RPMI7951 (cell line): ENCODE measurements at regions not wholly inside any gene's neighbourhood (a gene's known extent, or its start where the extent isn't known, plus 50 kb on each side); places are given as distances from the start of the nearest gene placed in this dataset.

ENCODE experiments used
- DNase-seq: peaks from one replicate; pipeline ENCODE4 v3.0.0-alpha.2; 2012; ENCODE audit warnings: low read depth

DNA sequence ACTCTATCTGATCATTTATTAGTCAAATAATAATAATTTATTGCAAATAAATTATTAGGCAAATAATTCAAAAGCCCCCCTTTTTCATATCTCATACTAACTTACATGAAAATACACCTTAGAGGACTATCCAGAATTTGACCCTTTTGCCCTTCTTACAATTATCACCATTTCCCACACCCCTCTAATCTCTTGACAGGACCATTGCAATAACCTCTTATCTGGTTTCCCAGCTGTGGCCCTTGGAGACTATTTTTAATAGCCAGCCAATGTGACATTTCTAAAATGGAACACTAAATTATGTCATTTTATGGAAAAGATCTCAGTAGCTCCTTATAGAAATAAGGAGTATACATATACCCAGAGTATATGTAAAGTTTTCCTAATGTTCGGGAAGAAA lies 588.4 kb upstream of the COX7C start:
- no peak for DNase-seq

- DNase-seq = no peak
Measured at GRCh38 chr5:86030753-86031152, 587.0 kb upstream of the COX7C start.

GRCh38 chr5:86038566-86038965 lies 579.2 kb upstream of the COX7C start:
- DNase-seq = no peak

DNA sequence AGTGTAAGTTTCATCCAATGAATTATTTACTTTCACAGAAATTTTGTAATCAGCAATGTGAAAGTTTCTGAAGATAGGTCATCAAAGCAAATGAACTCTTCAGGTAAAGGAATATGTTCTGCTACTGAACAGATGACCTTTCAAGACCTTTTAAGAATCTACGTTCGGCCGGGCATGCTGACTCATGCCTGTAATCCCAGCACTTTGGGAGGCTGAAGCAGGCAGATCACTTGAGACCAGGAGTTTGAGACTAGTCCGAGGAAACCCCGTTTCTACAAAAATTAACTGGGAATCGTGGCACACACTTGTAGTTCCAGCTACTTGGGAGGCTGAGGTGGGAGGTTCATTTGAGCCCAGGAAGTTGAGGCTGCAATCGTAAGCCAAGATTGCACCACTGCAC lies 578.4 kb upstream of the COX7C start:
- no peak for DNase-seq

DNA sequence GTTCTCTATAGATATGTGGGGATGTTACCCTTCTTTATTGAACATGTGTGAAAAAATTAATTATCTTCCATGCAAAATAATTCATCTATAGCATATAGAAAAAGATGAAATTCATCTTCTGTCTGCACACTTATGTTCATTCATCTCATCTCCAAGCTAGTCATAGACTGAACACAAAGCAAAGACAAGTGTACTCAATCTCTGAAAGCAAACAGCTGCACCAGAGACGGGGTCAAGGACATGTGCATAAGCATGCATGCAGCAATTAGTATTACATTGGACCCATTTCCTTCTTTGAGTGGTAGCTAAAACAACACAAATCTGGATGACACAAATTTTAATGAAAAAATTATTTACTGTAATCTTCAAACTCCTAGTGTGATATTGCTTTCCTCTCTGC lies 547.0 kb upstream of the COX7C start:
- DNase-seq = no peak

GRCh38 chr5:86074297-86074696 lies 543.4 kb upstream of the COX7C start:
- no peak for DNase-seq

DNA sequence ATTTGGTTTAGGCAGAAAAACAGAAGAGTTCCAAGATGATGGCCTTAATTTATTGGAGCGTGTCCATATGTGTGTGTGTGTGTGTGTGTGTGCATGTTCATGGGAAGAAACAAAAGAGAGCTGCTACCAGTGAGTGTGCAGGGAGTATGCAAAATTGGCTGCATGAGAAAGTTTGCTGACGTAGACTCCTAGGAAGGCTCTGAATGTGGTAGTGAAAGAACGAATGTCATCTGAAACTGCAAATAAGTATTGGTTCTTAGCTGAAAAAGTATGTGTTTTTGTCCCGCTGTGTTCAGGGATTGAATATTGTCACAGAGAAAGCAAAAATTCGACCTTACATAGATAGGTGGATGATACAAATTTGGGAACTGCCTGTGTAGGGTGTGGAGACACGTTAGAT lies 542.6 kb upstream of the COX7C start:
- no peak for DNase-seq

DNA sequence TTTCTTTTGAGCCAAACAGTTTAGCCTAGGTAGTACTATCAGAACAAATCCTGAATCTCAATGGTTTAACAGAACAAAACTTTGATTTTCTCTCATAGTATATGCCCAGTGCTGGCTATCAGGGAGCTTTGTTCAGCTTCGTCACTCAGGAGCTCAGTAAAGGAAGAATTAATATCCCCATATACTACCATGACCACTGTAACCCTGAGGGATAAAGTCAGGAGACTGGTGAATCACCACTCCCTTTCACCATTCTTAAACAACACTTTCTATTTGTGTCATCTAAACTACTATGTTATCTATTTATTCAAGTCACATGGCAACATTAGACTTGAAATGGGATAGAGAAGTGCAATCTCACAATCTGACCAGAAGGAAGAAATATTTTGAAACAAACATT lies 522.6 kb upstream of the COX7C start:
- DNase-seq = no peak

DNA sequence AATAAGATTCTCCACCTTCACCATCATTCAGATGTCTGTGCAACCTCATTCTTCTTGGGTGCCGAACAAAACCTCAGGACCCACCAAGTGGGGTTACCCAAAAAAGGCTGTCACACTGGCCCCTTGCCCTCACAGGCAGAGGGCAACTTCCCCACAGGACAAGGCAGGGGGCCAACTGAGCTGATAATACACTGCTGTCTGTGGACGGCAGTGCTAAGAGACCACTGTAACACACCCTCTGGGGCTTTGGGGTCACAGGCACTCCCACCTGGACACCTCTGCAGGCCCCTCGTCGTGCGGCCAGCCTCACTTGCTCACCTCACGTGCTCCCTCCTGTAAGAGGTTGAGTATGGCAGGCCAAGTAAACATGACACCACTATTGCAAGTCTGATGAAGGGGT lies 515.8 kb upstream of the COX7C start:
- no peak for DNase-seq

- DNase-seq = no peak
Measured at GRCh38 chr5:86108825-86109224, 508.9 kb upstream of the COX7C start.

GRCh38 chr5:86112249-86112648 lies 505.5 kb upstream of the COX7C start:
- no peak for DNase-seq

DNA sequence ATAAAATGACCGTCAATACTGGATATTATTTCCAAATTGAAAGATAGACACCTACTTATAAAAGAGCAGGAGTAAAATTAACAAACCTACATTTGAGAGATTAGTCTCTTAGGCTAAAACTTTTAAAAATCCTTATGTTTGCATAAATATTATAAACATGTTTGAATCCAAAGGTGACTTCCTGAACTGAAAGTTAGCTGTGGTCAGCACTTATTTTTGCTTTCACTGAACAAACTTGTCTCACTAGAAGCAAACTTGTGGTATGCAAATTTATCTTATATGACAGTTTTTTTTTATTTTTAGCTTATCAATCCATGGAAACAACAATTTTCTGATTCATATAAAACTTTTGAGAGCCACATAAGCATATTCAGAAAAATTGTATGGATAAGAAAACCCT lies 502.6 kb upstream of the COX7C start:
- no peak for DNase-seq

DNA sequence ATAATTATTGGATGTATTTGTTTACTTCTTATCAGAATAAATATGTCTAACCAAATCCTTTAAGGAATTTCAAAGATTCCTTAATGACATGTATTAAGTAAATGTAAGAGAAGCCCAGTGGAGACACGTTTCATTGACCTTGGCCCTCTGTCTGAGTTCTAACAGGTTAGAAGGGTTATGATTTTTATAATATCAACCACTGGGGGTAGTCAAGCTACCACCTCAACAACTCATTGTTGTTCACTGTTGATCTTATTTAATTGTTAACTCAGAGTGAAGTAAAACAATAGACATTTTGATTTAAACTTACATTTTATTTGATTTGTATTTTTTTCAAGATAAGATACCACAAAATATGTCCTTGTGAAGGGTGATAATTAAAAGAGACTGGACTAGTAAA lies 499.2 kb upstream of the COX7C start:
- no peak for DNase-seq

DNA sequence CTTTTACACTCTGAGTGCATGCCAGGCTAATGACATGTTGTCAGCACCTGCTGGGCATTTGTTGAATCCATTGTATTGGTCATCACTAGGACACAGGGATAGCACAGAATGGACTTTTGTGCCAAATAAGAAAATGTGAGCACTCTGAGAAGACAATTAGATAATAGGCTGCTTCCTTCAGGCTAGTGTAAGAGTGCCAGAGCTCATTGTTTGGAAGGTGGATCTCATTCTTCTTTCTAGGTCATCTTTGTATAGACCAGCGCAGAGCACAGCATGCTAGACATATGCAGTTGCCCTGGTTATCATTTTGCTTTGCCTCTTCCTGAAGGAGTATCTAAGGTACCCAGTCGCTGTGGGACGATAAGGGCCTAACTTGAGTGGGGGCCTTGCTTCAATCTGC lies 493.4 kb upstream of the COX7C start:
- no peak for DNase-seq

DNA sequence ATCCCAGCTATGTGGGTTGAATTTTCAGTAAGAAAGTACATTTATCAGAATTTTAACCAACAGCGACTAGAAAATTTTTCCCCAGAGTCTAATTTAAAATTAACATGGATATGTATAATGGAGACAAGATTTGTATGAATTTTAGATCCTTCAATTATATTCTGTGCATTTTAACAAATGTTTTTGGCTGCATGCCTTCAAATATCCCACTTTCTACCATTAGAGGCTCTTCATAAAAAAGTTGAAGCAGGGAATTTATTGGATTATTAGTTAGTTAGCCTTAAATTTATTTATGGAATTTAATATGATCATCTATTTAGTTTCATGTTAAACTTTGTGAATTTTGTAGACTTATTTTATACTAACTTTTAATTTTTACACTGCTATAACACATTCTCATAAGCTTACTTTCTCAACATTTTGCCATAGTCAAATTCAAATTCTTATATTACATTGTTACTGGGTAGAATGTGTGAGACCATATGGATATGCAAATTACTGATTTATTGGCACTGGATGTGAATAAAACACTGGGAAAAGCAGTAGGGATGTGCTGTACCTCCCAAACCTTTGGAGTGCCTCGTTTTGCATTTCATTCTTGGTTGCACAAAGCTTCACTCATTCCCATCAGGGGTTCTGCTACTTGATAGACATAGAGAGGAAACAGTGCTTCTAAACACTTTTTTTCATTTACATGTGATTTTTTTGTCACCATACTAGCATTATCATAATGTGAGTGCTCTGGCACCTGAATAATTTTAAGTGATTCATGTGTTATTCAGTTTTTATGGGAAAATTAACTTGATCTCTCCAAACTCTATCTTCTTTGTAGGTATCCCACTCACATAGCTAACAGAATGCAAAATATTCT lies 491.8 kb upstream of the COX7C start:
- DNase-seq = no peak

GRCh38 chr5:86127696-86128095 lies 490.0 kb upstream of the COX7C start:
- no peak for DNase-seq

DNA sequence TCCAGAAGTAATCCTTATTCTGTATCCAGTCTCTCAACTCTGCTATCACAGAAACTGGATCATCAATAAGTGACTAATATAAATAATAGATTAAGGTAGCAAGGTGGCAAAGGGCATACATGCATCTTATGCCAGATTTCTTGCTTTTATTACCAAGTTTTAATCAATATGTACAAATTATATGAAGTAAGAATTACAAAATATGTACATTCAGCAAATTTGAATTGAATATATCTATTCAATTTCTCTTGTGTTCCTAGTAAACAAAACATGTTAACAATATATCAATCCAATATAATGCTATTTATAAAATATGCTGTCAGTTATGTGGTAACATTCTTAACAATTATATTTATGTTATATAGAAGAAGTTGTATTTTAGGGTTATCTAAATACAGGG lies 488.7 kb upstream of the COX7C start:
- DNase-seq = no peak

GRCh38 chr5:86137297-86137696 lies 480.4 kb upstream of the COX7C start:
- DNase-seq = no peak

DNA sequence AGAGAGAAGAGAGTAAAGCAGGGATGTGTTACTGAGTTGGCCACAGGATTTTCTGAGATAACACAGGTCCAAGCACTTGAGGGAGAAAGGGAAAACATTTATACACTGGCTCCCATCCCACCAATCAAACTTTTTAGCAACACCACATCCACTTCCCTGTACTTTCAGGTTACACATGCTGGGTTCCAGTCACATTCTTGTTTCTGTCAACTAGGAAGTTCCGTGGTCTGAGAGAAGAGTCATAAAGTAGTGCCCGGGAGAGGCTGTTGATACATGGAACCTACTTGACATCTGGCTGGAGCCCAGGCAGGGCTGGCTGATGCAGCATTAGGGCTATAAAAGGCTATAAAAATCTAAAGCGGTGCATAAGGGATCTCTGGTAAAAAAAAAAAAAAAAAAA lies 473.9 kb upstream of the COX7C start:
- DNase-seq = no peak

- no peak for DNase-seq
Measured at GRCh38 chr5:86152988-86153560, 464.7 kb upstream of the COX7C start.

DNA sequence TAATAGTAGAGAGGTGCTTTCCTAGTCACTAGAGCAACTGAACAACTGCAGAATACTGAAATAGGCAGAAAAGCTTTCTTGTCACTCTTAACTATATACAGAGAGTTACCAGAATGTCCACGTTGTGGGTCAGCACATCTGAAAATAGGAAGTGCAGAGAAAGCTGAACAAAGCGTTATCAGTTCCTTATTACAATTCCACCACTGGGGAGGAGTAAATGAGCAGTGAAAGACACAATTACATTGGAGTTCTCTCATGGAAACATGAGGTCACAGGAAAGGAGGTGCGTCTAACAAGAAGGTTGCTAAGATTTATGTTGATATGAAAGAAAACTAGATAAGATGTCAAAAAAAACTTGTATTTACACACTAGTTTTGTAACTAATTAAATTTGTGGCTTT lies 461.9 kb upstream of the COX7C start:
- DNase-seq = no peak

- DNase-seq = no peak
Measured at GRCh38 chr5:86170194-86170593, 447.5 kb upstream of the COX7C start.

- DNase-seq = no peak
Measured at GRCh38 chr5:86175224-86175623, 442.5 kb upstream of the COX7C start.

- DNase-seq = no peak
Measured at GRCh38 chr5:86199287-86199686, 418.5 kb upstream of the COX7C start.
